ENCODE measurements at regions not wholly inside any gene's neighbourhood (a gene's known extent, or its start where the extent isn't known, plus 50 kb on each side); places are given as distances from the start of the nearest gene placed in this dataset.

DNA sequence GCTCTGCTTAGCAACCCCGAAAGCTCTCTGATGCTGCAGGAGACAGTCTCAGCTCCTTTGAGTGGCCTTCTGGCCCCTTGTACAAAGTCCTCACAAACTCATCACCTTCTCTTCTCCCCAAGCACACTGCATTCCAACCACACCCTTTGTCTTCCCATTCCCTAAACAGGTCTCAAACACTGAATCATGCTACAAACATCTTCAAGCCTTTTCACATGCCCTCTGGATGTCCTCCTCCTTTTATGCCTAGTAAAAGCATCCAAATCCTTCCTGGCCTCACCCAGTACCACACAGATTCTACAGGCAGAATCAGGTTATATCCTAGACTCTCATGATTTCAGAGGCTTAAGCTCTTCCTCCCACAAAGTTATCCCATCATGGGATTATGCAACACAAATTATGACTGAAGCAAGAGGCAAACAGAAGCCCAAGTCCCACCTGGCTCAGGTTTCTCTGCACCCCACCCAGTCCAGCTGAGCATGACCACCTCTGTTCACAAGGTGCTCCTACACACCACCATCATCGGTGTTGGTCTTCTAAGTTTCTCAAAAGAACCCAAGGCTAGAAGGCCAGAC lies 61.4 kb upstream of the PCED1B start:
- H3K9me3 ChIP-seq (ENCODE audit: control insufficient read depth in 2 of 2, insufficient read depth in 1 of 2, low read depth in 1 of 2, low read length in 1 of 2) = no peaks in the 10 kb centered on the region
- no peaks in the 10 kb centered on the region for H3K36me3 ChIP-seq (ENCODE audit: control insufficient read depth in 2 of 2, insufficient read depth in 2 of 2, low read length in 1 of 2)
- no peak overlapping the region for H3K4me3 ChIP-seq (ENCODE audit: low read depth in 1 of 2, low read length in 2 of 2)
- WGBS, 2 donors = 73 to 78% methylated on average over 2 of the region's 2 CpGs
- no peaks in the 10 kb centered on the region for H3K4me1 ChIP-seq (ENCODE audit: control insufficient read depth in 2 of 2, insufficient read depth in 2 of 2, low read length in 1 of 2)
- H3K27ac ChIP-seq (ENCODE audit: low read depth in 2 of 2, low read length in 1 of 2) = peak overlapping the region; percentile 30 to 65
- no peaks in the 10 kb centered on the region for H3K27me3 ChIP-seq (ENCODE audit: control insufficient read depth in 1 of 2, insufficient read depth in 2 of 2, low read length in 2 of 2)

DNA sequence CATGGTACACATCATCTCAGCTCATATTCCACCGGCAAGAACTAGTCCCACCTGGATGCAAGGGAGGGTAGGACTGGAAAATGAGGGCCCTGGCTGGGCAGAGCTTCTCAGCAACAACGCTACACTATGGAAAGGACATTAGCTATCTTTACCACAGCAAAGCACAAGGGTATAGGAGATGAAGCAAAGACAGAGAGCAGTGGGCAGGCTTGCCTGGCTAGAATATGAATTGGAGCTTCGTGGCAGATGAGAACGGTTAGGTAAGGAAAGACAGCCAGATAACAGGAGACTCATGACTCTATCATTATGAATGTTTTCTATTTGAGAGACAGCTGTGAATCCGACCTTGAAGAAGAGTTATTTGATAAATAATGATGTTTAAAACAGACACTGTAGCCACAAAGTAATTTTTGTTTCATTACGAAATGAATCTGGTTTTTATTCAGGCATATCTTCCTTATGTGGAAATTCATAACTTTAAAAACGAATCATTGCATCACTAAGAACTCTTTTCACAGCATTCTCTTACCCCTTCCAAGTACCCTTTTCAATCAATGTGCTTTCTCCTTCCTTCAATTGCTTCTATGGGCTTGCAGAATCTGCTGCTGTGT lies 59.1 kb upstream of the PCED1B start:
- Histone ChIP-seq H3K9me3 (ENCODE audit: control insufficient read depth in 2 of 2, insufficient read depth in 1 of 2, low read depth in 1 of 2, low read length in 1 of 2) (no peaks in the 10 kb centered on the region), H3K36me3 (ENCODE audit: control insufficient read depth in 2 of 2, insufficient read depth in 2 of 2, low read length in 1 of 2) (no peaks in the 10 kb centered on the region), H3K4me3 (ENCODE audit: low read depth in 1 of 2, low read length in 2 of 2) (no peak overlapping the region), H3K27ac (ENCODE audit: low read depth in 2 of 2, low read length in 1 of 2) (no peak overlapping the region), H3K4me1 (ENCODE audit: control insufficient read depth in 2 of 2, insufficient read depth in 2 of 2, low read length in 1 of 2) (no peaks in the 10 kb centered on the region), H3K27me3 (ENCODE audit: control insufficient read depth in 1 of 2, insufficient read depth in 2 of 2, low read length in 2 of 2) (no peaks in the 10 kb centered on the region)
- whole genome bisulfite sequencing, 2 donors = 63 to 70% methylated on average over 7 of the region's 7 CpGs

DNA sequence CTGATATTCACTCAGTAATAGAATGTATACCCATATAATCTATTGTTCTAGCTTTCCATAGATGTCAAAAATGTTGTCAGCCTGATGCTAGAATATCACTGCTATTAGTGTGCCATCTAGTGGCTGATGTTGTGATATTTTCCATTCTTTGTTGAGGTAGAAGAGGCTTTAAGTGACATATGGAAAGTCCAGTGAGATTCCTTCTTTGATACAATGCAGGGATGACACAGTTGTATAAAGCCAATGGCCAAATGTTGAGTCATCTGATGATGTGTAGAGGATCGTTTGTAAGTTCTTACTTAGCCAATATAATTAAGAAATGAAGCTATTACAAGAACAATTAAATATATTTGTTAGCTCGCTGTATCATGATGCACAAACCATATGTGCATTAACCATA lies 58.1 kb upstream of the PCED1B start:
- H3K27me3 ChIP-seq (ENCODE audit: control insufficient read depth in 1 of 2, insufficient read depth in 2 of 2, low read length in 2 of 2) = no peaks in the 10 kb centered on the region
- no peak overlapping the region for H3K27ac ChIP-seq (ENCODE audit: low read depth in 2 of 2, low read length in 1 of 2)
- no peaks in the 10 kb centered on the region for H3K36me3 ChIP-seq (ENCODE audit: control insufficient read depth in 2 of 2, insufficient read depth in 2 of 2, low read length in 1 of 2)
- WGBS, 2 donors = 49 to 52% methylated on average over 2 of the region's 2 CpGs
- no peak overlapping the region for H3K4me3 ChIP-seq (ENCODE audit: low read depth in 1 of 2, low read length in 2 of 2)
- H3K4me1 ChIP-seq (ENCODE audit: control insufficient read depth in 2 of 2, insufficient read depth in 2 of 2, low read length in 1 of 2) = no peaks in the 10 kb centered on the region
- no peaks in the 10 kb centered on the region for H3K9me3 ChIP-seq (ENCODE audit: control insufficient read depth in 2 of 2, insufficient read depth in 1 of 2, low read depth in 1 of 2, low read length in 1 of 2)

DNA sequence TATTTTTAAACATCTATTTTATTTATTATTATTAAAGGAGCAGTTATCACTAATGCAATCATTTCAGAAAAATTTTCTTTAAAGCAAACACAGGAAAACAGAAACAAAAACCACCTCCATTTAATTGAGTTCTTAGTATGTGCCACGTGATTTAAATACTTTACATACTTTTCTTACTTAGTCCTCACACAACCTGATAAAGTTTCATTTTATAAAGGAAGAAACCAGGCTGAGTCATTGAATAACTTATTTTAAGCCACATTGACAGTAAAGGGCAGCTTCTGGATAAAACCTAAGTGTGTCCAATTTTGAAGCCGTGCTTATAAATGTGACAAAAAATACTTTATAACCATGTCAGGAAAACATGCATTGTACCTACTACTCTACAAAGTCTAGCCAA lies 57.1 kb upstream of the PCED1B start:
- Histone ChIP-seq H3K27me3 (ENCODE audit: control insufficient read depth in 1 of 2, insufficient read depth in 2 of 2, low read length in 2 of 2) (no peaks in the 10 kb centered on the region), H3K27ac (ENCODE audit: low read depth in 2 of 2, low read length in 1 of 2) (no peak overlapping the region), H3K9me3 (ENCODE audit: control insufficient read depth in 2 of 2, insufficient read depth in 1 of 2, low read depth in 1 of 2, low read length in 1 of 2) (no peaks in the 10 kb centered on the region), H3K4me1 (ENCODE audit: control insufficient read depth in 2 of 2, insufficient read depth in 2 of 2, low read length in 1 of 2) (no peaks in the 10 kb centered on the region), H3K36me3 (ENCODE audit: control insufficient read depth in 2 of 2, insufficient read depth in 2 of 2, low read length in 1 of 2) (no peaks in the 10 kb centered on the region), H3K4me3 (ENCODE audit: low read depth in 1 of 2, low read length in 2 of 2) (no peak overlapping the region)
- 21 to 30% methylated on average over 2 of the region's 2 CpGs for WGBS, 2 donors

DNA sequence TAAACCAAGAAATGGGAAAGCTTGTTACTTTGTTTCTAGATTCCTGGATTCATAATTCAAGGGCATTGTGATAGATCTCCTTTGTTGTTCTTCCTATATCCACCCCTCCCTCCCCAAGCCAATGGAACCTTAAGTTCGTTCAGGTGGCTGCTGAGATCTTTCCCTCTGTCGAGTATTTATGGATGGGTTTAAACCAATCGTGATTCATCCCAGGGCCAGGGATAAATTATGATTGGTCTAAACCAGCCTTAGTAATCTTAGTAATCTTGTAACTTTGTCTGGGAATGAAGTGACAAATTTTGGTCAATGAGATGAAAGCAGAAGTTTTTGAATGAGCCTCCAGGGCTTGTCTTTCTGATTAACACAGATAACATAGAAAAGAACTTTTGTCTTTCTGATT lies 56.1 kb upstream of the PCED1B start:
- Histone ChIP-seq H3K36me3 (ENCODE audit: control insufficient read depth in 2 of 2, insufficient read depth in 2 of 2, low read length in 1 of 2) (no peaks in the 10 kb centered on the region), H3K4me1 (ENCODE audit: control insufficient read depth in 2 of 2, insufficient read depth in 2 of 2, low read length in 1 of 2) (no peaks in the 10 kb centered on the region), H3K4me3 (ENCODE audit: low read depth in 1 of 2, low read length in 2 of 2) (no peak overlapping the region), H3K27ac (ENCODE audit: low read depth in 2 of 2, low read length in 1 of 2) (no peak overlapping the region), H3K9me3 (ENCODE audit: control insufficient read depth in 2 of 2, insufficient read depth in 1 of 2, low read depth in 1 of 2, low read length in 1 of 2) (no peaks in the 10 kb centered on the region), H3K27me3 (ENCODE audit: control insufficient read depth in 1 of 2, insufficient read depth in 2 of 2, low read length in 2 of 2) (no peaks in the 10 kb centered on the region)
- WGBS, 2 donors = 65 to 75% methylated on average over 3 of the region's 3 CpGs

DNA sequence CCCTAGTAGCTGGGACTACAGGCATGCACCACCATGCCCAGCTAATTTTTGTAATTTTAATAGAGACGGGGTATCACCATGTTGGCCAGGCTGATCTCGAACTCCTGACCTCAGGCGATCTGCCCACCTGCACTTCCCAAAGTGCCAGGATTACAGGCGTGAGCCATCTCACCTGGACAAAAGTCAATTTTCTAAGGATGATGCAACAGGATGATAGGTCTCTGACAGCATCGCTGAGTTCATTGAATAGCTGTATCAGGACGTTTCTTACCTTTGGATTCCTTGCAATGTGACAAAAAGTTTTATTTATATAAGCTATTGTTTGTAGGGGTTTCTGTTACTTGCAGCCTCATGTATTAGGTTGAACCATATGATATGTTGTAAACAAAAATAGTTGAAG lies 55.5 kb upstream of the PCED1B start:
- Histone ChIP-seq H3K4me1 (ENCODE audit: control insufficient read depth in 2 of 2, insufficient read depth in 2 of 2, low read length in 1 of 2) (no peaks in the 10 kb centered on the region), H3K4me3 (ENCODE audit: low read depth in 1 of 2, low read length in 2 of 2) (no peak overlapping the region), H3K27ac (ENCODE audit: low read depth in 2 of 2, low read length in 1 of 2) (no peak overlapping the region), H3K9me3 (ENCODE audit: control insufficient read depth in 2 of 2, insufficient read depth in 1 of 2, low read depth in 1 of 2, low read length in 1 of 2) (no peaks in the 10 kb centered on the region), H3K27me3 (ENCODE audit: control insufficient read depth in 1 of 2, insufficient read depth in 2 of 2, low read length in 2 of 2) (no peaks in the 10 kb centered on the region), H3K36me3 (ENCODE audit: control insufficient read depth in 2 of 2, insufficient read depth in 2 of 2, low read length in 1 of 2) (no peaks in the 10 kb centered on the region)
- WGBS, 2 donors = 73 to 78% methylated on average over 6 of the region's 6 CpGs

DNA sequence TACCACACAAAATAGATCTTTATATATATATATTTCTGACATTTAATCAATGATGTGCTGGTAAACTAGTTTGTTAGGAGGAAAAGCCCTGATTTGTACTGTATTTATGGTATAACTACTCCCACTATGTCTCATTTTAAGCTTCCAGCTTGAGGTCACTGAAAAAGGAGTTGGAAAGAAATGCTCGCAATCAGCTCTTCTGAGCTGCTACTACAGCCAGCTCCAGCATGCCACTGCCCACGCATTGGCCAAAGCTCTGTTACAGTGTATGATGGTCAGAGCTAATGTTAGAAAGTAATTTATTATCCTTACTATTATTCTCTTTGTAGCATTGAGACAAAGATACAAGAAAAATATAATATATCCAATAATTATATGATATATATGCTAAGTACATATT lies 55.0 kb upstream of the PCED1B start:
- WGBS, 2 donors = 62 to 73% methylated on average over 2 of the region's 2 CpGs
- Histone ChIP-seq H3K4me3 (ENCODE audit: low read depth in 1 of 2, low read length in 2 of 2) (no peak overlapping the region), H3K4me1 (ENCODE audit: control insufficient read depth in 2 of 2, insufficient read depth in 2 of 2, low read length in 1 of 2) (no peaks in the 10 kb centered on the region), H3K27ac (ENCODE audit: low read depth in 2 of 2, low read length in 1 of 2) (no peak overlapping the region), H3K36me3 (ENCODE audit: control insufficient read depth in 2 of 2, insufficient read depth in 2 of 2, low read length in 1 of 2) (no peaks in the 10 kb centered on the region), H3K9me3 (ENCODE audit: control insufficient read depth in 2 of 2, insufficient read depth in 1 of 2, low read depth in 1 of 2, low read length in 1 of 2) (no peaks in the 10 kb centered on the region), H3K27me3 (ENCODE audit: control insufficient read depth in 1 of 2, insufficient read depth in 2 of 2, low read length in 2 of 2) (no peaks in the 10 kb centered on the region)

DNA sequence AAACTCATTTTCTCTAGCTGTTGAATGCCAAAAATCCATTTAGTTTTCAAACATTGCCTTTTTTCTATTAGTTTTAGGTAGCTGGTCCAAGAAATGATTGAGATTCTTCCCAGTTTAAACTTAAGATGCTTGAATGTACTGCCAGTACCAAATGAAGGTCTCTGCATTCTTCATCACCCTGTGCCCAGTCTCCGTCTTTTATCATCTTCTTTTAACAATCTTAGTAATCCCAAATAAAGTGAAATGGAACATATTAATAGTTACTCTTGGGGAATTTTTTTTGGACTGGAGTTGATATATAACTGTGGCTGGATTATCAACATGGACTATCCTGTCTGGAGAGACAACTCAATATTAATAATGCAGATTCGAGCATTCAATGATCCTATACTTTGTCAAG lies 54.1 kb upstream of the PCED1B start:
- no peaks in the 10 kb centered on the region for H3K36me3 ChIP-seq (ENCODE audit: control insufficient read depth in 2 of 2, insufficient read depth in 2 of 2, low read length in 1 of 2)
- no peaks in the 10 kb centered on the region for H3K4me1 ChIP-seq (ENCODE audit: control insufficient read depth in 2 of 2, insufficient read depth in 2 of 2, low read length in 1 of 2)
- no peak overlapping the region for H3K4me3 ChIP-seq (ENCODE audit: low read depth in 1 of 2, low read length in 2 of 2)
- no peaks in the 10 kb centered on the region for H3K9me3 ChIP-seq (ENCODE audit: control insufficient read depth in 2 of 2, insufficient read depth in 1 of 2, low read depth in 1 of 2, low read length in 1 of 2)
- WGBS, 2 donors = 77 to 79% methylated on average over 2 of the region's 2 CpGs
- H3K27me3 ChIP-seq (ENCODE audit: control insufficient read depth in 1 of 2, insufficient read depth in 2 of 2, low read length in 2 of 2) = no peaks in the 10 kb centered on the region
- H3K27ac ChIP-seq (ENCODE audit: low read depth in 2 of 2, low read length in 1 of 2) = no peak overlapping the region

DNA sequence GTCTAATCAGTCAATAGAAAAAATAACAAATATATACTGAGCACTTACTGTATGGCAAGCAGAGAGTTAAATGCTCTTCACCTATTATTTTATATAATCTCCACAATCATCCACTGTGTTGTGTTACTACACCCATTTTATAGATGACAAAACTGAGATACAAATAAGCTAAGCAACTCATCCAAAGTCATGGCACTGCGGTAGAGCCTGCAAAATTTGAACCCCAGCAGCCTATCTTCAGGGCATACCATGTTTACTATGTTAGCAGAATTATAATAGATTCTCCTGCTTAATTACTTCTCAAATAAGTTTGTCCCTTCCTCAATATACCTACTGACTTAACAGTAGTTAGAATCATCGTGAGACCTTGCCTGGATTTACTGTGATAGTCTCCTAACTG lies 53.6 kb upstream of the PCED1B start:
- no peak overlapping the region for H3K4me3 ChIP-seq (ENCODE audit: low read depth in 1 of 2, low read length in 2 of 2)
- 89 to 95% methylated on average over 2 of the region's 2 CpGs for WGBS, 2 donors

DNA sequence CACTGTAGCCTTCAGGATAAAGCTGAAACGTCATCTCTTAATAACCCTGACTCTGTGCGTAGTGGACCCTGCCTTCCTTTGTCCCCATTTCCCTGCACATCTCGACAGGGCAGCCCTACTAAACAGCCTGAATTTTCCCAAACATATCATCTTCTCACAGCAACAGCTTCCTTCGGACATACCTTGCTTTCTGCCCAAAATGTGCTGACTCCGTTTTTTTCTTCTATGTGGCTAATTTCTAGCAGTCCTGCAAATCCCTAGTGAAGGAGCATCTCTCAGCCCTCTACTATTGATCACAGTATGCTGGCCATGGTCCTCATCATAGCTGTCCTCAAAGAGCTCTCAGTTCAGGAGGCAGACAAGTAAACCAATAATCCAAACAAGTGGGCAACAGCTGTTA lies 53.1 kb upstream of the PCED1B start:
- Histone ChIP-seq H3K9me3 (ENCODE audit: control insufficient read depth in 2 of 2, insufficient read depth in 1 of 2, low read depth in 1 of 2, low read length in 1 of 2) (no peaks in the 10 kb centered on the region), H3K36me3 (ENCODE audit: control insufficient read depth in 2 of 2, insufficient read depth in 2 of 2, low read length in 1 of 2) (no peaks in the 10 kb centered on the region), H3K27ac (ENCODE audit: low read depth in 2 of 2, low read length in 1 of 2) (no peak overlapping the region), H3K4me3 (ENCODE audit: low read depth in 1 of 2, low read length in 2 of 2) (no peak overlapping the region), H3K4me1 (ENCODE audit: control insufficient read depth in 2 of 2, insufficient read depth in 2 of 2, low read length in 1 of 2) (no peaks in the 10 kb centered on the region), H3K27me3 (ENCODE audit: control insufficient read depth in 1 of 2, insufficient read depth in 2 of 2, low read length in 2 of 2) (no peaks in the 10 kb centered on the region)
- 77 to 82% methylated on average over 5 of the region's 5 CpGs for WGBS, 2 donors

More for the DNA sequence above, 53.6 kb upstream of the PCED1B start:
- Histone ChIP-seq H3K36me3 (ENCODE audit: control insufficient read depth in 2 of 2, insufficient read depth in 2 of 2, low read length in 1 of 2) (no peaks in the 10 kb centered on the region), H3K4me1 (ENCODE audit: control insufficient read depth in 2 of 2, insufficient read depth in 2 of 2, low read length in 1 of 2) (no peaks in the 10 kb centered on the region), H3K27ac (ENCODE audit: low read depth in 2 of 2, low read length in 1 of 2) (no peak overlapping the region), H3K27me3 (ENCODE audit: control insufficient read depth in 1 of 2, insufficient read depth in 2 of 2, low read length in 2 of 2) (no peaks in the 10 kb centered on the region), H3K9me3 (ENCODE audit: control insufficient read depth in 2 of 2, insufficient read depth in 1 of 2, low read depth in 1 of 2, low read length in 1 of 2) (no peaks in the 10 kb centered on the region)

Data from esophagus (tissue), 2 donors.